ENCODE measurements at regions not wholly inside any gene's neighbourhood (a gene's known extent, or its start where the extent isn't known, plus 50 kb on each side); places are given as distances from the start of the nearest gene placed in this dataset.
A peak's percentile ranks its signal among the peaks of the same experiment; 100 is the strongest.

- no peak for DNase-seq (ENCODE audit: low spot score)
These were observed 469.9 kb upstream of the CDH5 start for GRCh38 chr16:65896448-65897153.

GRCh38 chr16:65895906-65896305, 470.6 kb upstream of the CDH5 start:
- DNase-seq (ENCODE audit: low spot score) = no peak

GRCh38 chr16:65895486-65895885, 471.0 kb upstream of the CDH5 start:
- no peak for DNase-seq (ENCODE audit: low spot score)

GRCh38 chr16:65890203-65890602, 476.3 kb upstream of the CDH5 start:
- DNase-seq (ENCODE audit: low spot score) = no peak

- peak; percentile 2 for DNase-seq (ENCODE audit: low spot score)
These were observed 476.9 kb upstream of the CDH5 start for GRCh38 chr16:65889533-65889966.

GRCh38 chr16:65888201-65888600, 478.3 kb upstream of the CDH5 start:
- no peak for DNase-seq (ENCODE audit: low spot score)

- no peak for DNase-seq (ENCODE audit: low spot score)
These were observed 482.5 kb upstream of the CDH5 start for GRCh38 chr16:65884018-65884417.

- DNase-seq (ENCODE audit: low spot score) = no peak
These were observed 488.1 kb upstream of the CDH5 start for GRCh38 chr16:65878347-65878746.

GRCh38 chr16:65876624-65877023, 489.9 kb upstream of the CDH5 start:
- no peak for DNase-seq (ENCODE audit: low spot score)

GRCh38 chr16:65876056-65876408, 490.5 kb upstream of the CDH5 start:
- peak; percentile 8 for DNase-seq (ENCODE audit: low spot score)

- DNase-seq (ENCODE audit: low spot score) = no peak
These were observed 491.0 kb upstream of the CDH5 start for GRCh38 chr16:65875381-65876055.

- DNase-seq (ENCODE audit: low spot score) = no peak
These were observed 497.2 kb upstream of the CDH5 start for GRCh38 chr16:65869261-65869660.

- DNase-seq (ENCODE audit: low spot score) = no peak
These were observed 499.1 kb upstream of the CDH5 start for GRCh38 chr16:65867276-65867960.

- DNase-seq (ENCODE audit: low spot score) = no peak
These were observed 503.3 kb upstream of the CDH5 start for GRCh38 chr16:65863236-65863635.

GRCh38 chr16:65861131-65861731, 505.3 kb upstream of the CDH5 start:
- no peak for DNase-seq (ENCODE audit: low spot score)

- no peak for DNase-seq (ENCODE audit: low spot score)
These were observed 511.0 kb upstream of the CDH5 start for GRCh38 chr16:65855171-65856145.

- DNase-seq (ENCODE audit: low spot score) = no peak
These were observed 520.3 kb upstream of the CDH5 start for GRCh38 chr16:65846210-65846602.

- no peak for DNase-seq (ENCODE audit: low spot score)
These were observed 520.9 kb upstream of the CDH5 start for GRCh38 chr16:65845466-65846209.

GRCh38 chr16:65843941-65844340, 522.5 kb upstream of the CDH5 start:
- no peak for DNase-seq (ENCODE audit: low spot score)

GRCh38 chr16:65842067-65842466, 524.4 kb upstream of the CDH5 start:
- peak; percentile 23 for DNase-seq (ENCODE audit: low spot score)

- DNase-seq (ENCODE audit: low spot score) = no peak
These were observed 528.5 kb upstream of the CDH5 start for GRCh38 chr16:65838001-65838400.
